DMS114 treated with DMSO at 0.1 percent for 48 hours (cell line): ENCODE measurements at regions not wholly inside any gene's neighbourhood (a gene's known extent, or its start where the extent isn't known, plus 50 kb on each side); places are given as distances from the start of the nearest gene placed in this dataset.
"Not testable (repeated sequence)": the region's sequence is repeated elsewhere in the genome, so short reads cannot be mapped to it uniquely, and the experiment has no call there.

ENCODE experiments used
- DNase-seq: peaks from one replicate; lab custom pipeline; 2025; ENCODE audit not compliant: unreplicated experiment; lab: John Stamatoyannopoulos, UW

- no peak for DNase-seq
These were observed 935.6 kb downstream of the GRID1 start for GRCh38 chr10:85430991-85431390.

- DNase-seq, result no peak
These were observed 933.3 kb downstream of the GRID1 start for GRCh38 chr10:85433248-85433647.

DNA sequence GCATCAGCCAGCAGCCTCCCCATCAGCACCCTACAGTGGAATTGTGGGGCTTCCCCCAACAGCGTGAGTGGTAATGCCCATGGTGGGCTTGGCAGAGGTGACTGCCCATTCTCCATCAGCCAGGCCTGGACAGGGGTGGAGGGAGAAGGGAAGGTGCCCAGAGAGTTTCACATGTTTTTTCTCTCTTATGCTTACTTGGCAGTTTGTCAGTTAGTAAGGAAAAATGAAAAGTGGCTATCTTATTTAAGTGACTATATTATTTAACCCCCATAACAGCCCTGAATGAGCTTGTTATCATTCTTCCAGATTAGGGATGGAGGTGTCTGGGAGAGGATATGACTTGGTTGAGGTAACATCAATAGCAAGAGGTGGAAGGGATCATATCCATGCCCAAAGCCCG is 921.7 kb downstream of the GRID1 start:
- no peak for DNase-seq

GRCh38 chr10:85445702-85446101 is 920.9 kb downstream of the GRID1 start:
- no peak for DNase-seq

DNA sequence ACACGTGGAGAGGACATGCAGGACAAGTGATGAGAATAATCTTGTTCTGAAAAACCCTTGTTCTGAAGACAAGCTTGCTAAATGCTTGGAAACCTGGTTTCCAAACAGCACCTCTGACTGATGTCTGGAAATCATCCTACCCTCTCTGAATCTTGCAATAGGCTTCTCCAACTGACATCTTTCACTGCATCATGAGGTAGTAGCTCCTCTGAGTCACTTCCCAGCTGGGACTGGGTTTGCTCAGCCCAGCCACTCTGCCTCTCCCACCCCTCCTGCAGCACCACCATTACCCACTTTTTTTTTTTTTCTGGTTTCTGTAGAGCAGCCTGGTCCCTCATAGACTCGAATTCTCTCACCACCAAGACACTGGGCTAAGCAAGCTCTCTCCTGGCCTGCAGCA is 919.8 kb downstream of the GRID1 start:
- DNase-seq, result no peak

DNA sequence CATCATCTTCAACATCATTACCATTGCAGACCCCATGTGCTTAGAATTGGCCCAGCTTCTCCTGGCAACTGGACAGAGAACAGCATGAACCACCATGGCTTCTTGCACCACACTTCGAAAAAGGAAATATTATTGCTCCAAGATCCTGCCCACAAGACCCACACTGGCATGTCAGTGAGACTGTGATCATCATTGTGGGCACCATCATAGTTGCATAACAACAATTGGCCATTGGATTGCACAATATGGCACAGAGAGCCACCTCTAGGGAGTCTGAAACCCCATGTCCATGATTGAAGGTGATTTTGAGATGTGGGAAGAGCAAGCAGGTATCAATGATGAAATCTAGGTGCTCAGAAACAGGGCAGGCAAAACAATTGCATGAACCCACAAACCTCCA is 918.9 kb downstream of the GRID1 start:
- no peak for DNase-seq

GRCh38 chr10:85448716-85449115 is 917.9 kb downstream of the GRID1 start:
- DNase-seq, result no peak

DNA sequence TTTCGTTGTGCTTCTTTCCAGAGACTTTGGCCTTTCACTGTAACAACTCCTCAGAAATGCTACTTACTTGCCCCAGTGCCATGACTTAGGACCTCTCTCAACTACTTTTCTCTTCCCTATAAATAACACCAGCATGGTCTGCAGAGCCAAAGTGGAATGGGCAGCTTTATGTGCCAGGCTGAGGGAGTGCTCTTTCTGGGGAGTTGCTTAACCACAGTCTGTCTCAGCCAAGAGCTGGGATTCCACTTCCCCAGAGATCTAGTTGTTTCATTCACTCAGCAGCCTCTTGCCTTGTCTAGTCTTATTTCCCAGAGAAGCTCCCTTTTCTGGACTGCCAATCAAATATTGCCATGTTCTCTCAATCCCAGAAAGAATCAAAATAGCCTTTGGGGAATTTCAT is 912.2 kb downstream of the GRID1 start:
- DNase-seq, result no peak

DNA sequence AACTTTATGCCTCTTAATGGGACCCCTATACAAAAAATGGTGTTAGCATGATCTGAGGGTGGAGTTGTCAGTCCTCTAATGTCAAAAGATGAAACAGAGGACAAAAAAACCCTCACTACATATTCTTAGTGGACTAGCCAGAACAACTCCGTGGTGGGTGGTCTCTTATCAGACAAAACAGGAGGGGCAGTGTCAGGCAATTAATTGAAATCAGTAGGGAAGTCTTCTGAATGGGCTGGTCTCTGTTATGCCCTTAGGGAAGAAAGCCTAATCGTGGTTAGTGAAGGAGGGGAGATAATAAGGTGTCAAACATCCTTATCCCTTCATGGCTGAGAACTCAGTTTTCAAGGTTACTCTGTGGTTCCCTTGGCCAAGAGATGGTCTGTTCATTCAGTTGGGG is 909.4 kb downstream of the GRID1 start:
- no peak for DNase-seq

- no peak for DNase-seq
These were observed 908.3 kb downstream of the GRID1 start for GRCh38 chr10:85458324-85458723.

DNA sequence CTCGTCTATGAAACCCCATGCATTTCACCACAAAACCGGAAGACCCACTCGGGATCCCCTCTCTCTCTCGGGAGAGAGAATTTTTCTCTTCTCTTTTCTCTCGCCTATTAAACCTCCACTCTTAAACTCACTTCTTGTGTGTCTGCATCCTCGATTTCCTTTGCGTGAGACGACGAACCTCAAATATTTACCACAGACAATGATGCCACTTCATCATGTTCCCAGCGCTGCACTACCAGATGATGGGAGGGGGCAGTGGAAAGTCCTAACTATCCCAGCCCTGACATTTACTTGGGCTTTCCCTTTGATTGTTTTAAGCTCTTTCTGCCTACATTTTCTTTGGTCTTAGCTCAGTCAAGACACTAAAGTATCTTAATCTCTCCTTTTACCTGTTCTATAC is 906.7 kb downstream of the GRID1 start:
- no peak for DNase-seq

- DNase-seq, result no peak
These were observed 902.3 kb downstream of the GRID1 start for GRCh38 chr10:85464336-85464735.

DNA sequence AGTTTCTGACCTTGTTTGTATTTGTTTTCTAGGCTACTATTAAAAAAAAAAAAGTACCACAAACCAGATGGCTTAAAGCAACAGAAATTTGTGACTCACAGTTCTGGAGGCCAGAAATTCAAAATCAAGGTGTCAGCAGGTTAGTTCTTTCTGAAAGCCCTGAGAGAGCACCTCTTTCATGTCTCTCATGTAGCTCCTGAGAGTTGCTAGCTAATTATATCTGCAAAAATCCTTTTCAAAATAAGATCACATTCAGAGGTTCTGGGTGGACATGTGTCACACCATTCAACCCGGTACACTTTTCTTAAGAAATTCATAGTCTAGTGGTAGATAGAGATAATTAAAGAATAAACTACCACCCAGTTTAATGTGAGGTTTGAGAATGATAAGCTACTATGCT is 888.6 kb downstream of the GRID1 start:
- DNase-seq, result no peak

DNA sequence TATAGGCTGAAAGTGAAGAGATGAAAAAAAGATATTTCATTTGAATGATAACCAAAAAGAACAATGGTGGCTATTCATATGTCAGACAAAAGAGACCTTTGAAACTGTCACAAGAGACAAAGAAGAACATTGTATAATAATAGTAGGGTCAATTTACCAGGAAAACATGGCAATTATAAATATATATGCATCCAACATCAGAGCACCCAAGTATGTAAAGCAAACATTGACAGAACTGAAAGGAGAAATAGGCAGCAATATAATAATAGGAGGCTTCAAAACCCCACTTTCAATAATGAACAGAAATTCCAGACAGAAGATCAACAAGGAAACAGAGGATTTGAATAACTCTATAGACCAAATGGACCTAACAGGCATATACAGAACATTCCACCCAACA is 876.2 kb downstream of the GRID1 start:
- DNase-seq, result no peak

DNA sequence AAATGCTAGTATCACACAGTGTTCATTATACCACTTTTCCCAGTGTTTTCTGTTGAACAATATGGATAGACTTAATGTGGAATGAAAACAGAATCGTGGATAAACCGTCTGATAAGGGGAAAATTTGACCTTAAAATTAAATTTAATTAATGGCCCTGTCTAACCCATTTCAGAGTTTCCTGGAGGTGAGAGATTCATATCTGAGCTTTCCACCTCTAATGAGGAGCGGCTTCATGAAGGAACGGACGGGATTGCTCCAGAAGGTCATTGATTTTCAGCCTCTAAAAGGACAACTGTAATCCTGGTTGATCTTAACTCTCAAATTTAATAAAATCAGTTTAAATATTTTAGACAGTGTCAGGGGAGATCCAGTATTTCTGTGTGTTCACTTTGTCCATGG is 874.9 kb downstream of the GRID1 start:
- no peak for DNase-seq

GRCh38 chr10:85492684-85493083 is 873.9 kb downstream of the GRID1 start:
- no peak for DNase-seq

DNA sequence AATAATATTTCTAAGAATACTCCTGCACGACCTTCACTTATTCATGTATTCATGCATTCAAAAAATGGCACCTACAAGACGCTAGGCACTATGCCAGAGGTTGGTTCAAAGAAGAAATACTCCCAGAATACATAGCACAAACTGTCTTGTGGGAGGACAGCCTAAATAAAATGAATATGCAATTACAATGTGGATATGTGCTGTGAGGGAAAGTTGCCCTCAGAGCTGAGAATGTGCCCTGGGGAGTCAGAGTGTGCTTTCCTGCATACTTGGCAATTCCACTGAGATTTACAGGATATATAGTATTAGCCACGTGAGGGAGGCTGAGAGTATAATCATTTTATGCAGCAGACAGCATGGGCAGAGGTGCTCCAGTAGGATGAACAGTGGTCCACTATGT is 872.9 kb downstream of the GRID1 start:
- no peak for DNase-seq

DNA sequence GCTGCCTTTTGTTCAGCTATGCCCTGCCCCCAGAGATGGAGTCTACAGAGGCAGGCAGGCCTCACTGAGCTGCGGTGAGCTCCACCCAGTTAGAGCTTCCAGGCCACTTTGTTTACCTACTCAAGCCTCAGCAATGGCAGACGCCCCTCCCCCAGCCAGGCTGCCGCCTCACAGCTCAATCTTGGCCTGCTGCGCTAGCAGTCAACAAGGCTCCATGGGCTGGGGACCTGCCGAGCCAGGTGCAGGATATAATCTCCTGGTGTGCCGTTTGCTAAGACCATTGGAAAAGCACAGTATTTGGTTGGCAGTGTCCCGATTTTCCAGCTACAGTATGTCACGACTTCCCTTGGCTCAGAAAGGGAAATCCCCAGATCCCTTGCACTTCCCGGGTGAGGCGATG is 862.0 kb downstream of the GRID1 start:
- not testable (repeated sequence) for DNase-seq

- no peak for DNase-seq
These were observed 858.4 kb downstream of the GRID1 start for GRCh38 chr10:85508159-85508558.

DNA sequence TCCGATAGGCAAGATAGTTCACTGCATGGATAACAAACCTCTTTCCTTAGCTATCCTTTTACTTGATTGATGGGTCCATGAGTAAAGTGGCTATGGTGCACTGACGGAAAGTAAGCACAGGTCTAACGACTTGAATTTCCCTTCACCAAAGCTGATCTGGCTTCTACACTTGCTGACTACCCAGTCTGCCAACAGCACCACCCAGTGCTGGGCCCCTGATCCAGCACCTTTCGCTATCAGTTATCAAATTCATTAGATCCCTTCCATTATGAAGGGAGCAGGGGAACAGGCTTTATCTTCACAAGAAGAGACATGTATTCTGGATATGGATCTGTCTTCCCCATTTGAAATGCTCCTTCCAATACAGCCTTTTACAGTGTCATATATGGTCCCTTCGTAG is 855.9 kb downstream of the GRID1 start:
- DNase-seq, result no peak

DNA sequence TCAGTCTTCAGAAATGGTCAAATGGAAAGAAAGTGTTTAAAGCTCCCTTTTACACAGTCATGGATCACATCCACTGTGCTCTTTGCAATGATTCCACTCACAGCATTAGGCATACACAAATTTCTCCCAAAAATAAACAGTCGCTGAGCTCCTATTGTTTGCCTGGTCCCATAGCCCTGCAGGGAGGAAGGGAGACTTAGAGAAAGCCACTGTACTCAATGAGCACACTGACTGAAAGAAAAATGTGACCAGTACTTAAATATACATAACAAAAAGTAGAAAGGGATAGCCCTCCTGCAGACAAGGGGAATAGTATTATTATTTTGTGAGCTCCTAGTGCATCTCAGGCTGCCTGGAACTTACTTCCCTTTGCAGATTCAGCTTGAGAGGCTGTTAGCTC is 853.2 kb downstream of the GRID1 start:
- DNase-seq, result no peak

GRCh38 chr10:85515316-85515715 is 851.3 kb downstream of the GRID1 start:
- DNase-seq, result no peak

DNA sequence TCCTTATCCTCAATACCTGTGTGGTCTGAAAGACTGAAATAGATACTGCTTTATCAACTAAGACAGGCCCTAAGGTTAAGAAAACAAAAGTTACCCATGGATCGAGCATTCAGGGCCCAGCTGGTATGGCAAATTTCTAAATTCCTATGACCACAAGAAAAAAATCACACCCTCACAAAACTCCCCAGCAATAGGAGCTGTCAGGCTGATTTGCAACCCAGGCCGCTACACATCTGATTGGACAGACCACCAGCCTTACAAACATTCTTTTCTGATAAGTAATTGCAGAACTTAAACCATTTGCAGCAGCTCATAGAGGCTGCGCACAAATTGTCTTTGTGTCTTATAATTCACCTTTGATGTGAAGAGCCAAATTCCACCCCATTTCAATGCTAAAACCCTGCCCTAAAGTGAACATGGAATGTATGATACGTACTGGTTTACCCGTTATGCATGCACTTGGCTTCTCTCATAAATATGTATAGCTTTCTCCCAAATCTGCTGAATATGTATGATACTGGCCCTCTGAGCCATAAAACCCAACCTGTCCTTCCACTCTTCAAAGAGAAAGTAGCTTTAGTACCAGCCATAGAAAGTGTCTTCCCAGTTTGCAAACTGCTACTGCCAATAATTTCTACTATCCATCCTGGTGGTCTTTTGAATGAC is 842.5 kb downstream of the GRID1 start:
- DNase-seq, result no peak
